H9 (cell line): ENCODE measurements at regions not wholly inside any gene's neighbourhood (a gene's known extent, or its start where the extent isn't known, plus 50 kb on each side); places are given as distances from the start of the nearest gene placed in this dataset.

Source experiments
- DNase-seq: peaks from one replicate; pipeline ENCODE4 v3.0.0-alpha.2; 2017
- H2AFZ ChIP-seq: one replicate; pipeline ENCODE4 v1.6.1; 2013; ENCODE audit warnings: mild to moderate bottlenecking, low read length, control low read depth, moderate library complexity
- H2AK5ac ChIP-seq: 2 replicates; pipeline ENCODE4 v1.6.1; 2013; ENCODE audit warnings: low read length, control low read depth, mixed read lengths; ENCODE audit not compliant: insufficient read length
- H2BK120ac ChIP-seq: one replicate; pipeline ENCODE4 v1.6.1; 2013; ENCODE audit warnings: low read depth, mild to moderate bottlenecking, low read length, control low read depth, inconsistent platforms; ENCODE audit not compliant: poor library complexity, severe bottlenecking
- H2BK12ac ChIP-seq: 2 replicates; pipeline ENCODE4 v1.6.1; 2013; ENCODE audit warnings: low read length, control low read depth, mixed read lengths, low read depth; ENCODE audit not compliant: insufficient read length
- H2BK15ac ChIP-seq: 2 replicates; pipeline ENCODE4 v1.6.1; 2013; ENCODE audit warnings: low read depth, low read length, control low read depth
- H2BK20ac ChIP-seq: one replicate; pipeline ENCODE4 v1.6.1; 2013; ENCODE audit warnings: low read depth, mild to moderate bottlenecking, low read length, control low read depth, inconsistent platforms; ENCODE audit not compliant: poor library complexity, severe bottlenecking
- H2BK5ac ChIP-seq: 2 replicates; pipeline ENCODE4 v1.6.1; 2013; ENCODE audit warnings: low read length, control low read depth, mixed read lengths; ENCODE audit not compliant: insufficient read length
- H3K14ac ChIP-seq: 2 replicates; pipeline ENCODE4 v1.6.1; 2013; ENCODE audit warnings: low read length, control low read depth; ENCODE audit not compliant: insufficient read depth
- H3K18ac ChIP-seq: 2 replicates; pipeline ENCODE4 v1.6.1; 2013; ENCODE audit warnings: low read depth, mild to moderate bottlenecking, mixed read lengths, low read length, control low read depth; ENCODE audit not compliant: insufficient read length
- H3K23ac ChIP-seq: 2 replicates; pipeline ENCODE4 v1.6.1; 2013; ENCODE audit warnings: low read length, control low read depth, mixed read lengths, low read depth; ENCODE audit not compliant: insufficient read length
- H3K23me2 ChIP-seq: 2 replicates; pipeline ENCODE4 v1.6.1; 2013; ENCODE audit warnings: low read depth, mild to moderate bottlenecking, mixed read lengths, low read length, control low read depth; ENCODE audit not compliant: insufficient read length, poor library complexity, severe bottlenecking
- H3K27ac ChIP-seq: 2 replicates; pipeline ENCODE4 v1.5.1; 2013; ENCODE audit warnings: low read length, control low read depth, mixed read lengths, low read depth; ENCODE audit not compliant: insufficient read length
- H3K27me3 ChIP-seq: 2 replicates; pipeline ENCODE4 v1.6.1; 2013; ENCODE audit warnings: low read length, control low read depth, inconsistent platforms; ENCODE audit not compliant: insufficient read depth
- H3K4ac ChIP-seq: 2 replicates; pipeline ENCODE4 v1.6.1; 2013; ENCODE audit warnings: low read depth, mild to moderate bottlenecking, control low read depth, inconsistent platforms, low read length, moderate library complexity
- H3K4me1 ChIP-seq: 2 replicates; pipeline ENCODE4 v1.6.1; 2013; ENCODE audit warnings: low read length, control low read depth, inconsistent platforms; ENCODE audit not compliant: insufficient read depth
- H3K4me2 ChIP-seq: 2 replicates; pipeline ENCODE4 v1.6.1; 2013; ENCODE audit warnings: low read length, control low read depth, mixed read lengths; ENCODE audit not compliant: insufficient read length, insufficient read depth
- H3K56ac ChIP-seq: 2 replicates; pipeline ENCODE4 v1.6.1; 2013; ENCODE audit warnings: low read depth, mild to moderate bottlenecking, mixed read lengths, low read length, control low read depth; ENCODE audit not compliant: insufficient read length
- H3K79me1 ChIP-seq: 2 replicates; pipeline ENCODE4 v1.6.1; 2013; ENCODE audit warnings: low read depth, mild to moderate bottlenecking, moderate library complexity, low read length, control low read depth, inconsistent platforms; ENCODE audit not compliant: insufficient read depth, poor library complexity, severe bottlenecking
- H3K79me2 ChIP-seq: 2 replicates; pipeline ENCODE4 v1.6.1; 2013; ENCODE audit warnings: low read length, control low read depth, inconsistent platforms; ENCODE audit not compliant: insufficient read depth
- H3K9ac ChIP-seq: 2 replicates; pipeline ENCODE4 v1.6.1; 2013; ENCODE audit warnings: low read length, control low read depth, mixed read lengths; ENCODE audit not compliant: insufficient read length; ENCODE audit errors: extremely low read depth
- H3K9me3 ChIP-seq: one replicate; pipeline ENCODE4 v1.6.1; 2013; ENCODE audit warnings: low read depth, low read length, inconsistent platforms; ENCODE audit not compliant: control insufficient read depth
- H3T11ph ChIP-seq: one replicate; pipeline ENCODE4 v1.6.1; 2013; ENCODE audit warnings: mild to moderate bottlenecking, low read length, control low read depth, inconsistent platforms
- H4K20me1 ChIP-seq: one replicate; pipeline ENCODE4 v1.6.1; 2013; ENCODE audit not compliant: control insufficient read depth, insufficient read length, insufficient read depth
- H4K5ac ChIP-seq: 2 replicates; pipeline ENCODE4 v1.6.1; 2013; ENCODE audit warnings: low read depth, mild to moderate bottlenecking, mixed read lengths, low read length, control low read depth; ENCODE audit not compliant: insufficient read length
- H4K8ac ChIP-seq: replicated peaks from 2 replicates; pipeline ENCODE4 v1.6.1; 2013; ENCODE audit warnings: low read length, control low read depth, mixed read lengths, low read depth; ENCODE audit not compliant: insufficient read length
- H4K91ac ChIP-seq: 2 replicates; pipeline ENCODE4 v1.6.1; 2013; ENCODE audit warnings: low read depth, mild to moderate bottlenecking, moderate library complexity, mixed read lengths, low read length, control low read depth; ENCODE audit not compliant: insufficient read length
- H3K27ac Mint-ChIP-seq, 3 experiments: 2 replicates in 2 of 3; 3 replicates in 1 of 3; pipeline ENCODE4 v1.8.0; 2020 to 2021; ENCODE audit warnings: mixed read lengths in 3 of 3, mild to moderate bottlenecking in 1 of 3, moderate library complexity in 1 of 3
- H3K27me3 Mint-ChIP-seq: 2 replicates; pipeline ENCODE4 v1.8.0; 2021; ENCODE audit warnings: low read depth, mild to moderate bottlenecking, moderate library complexity, mixed read lengths
- H3K36me3 Mint-ChIP-seq, 3 experiments: 2 replicates in 2 of 3; 3 replicates in 1 of 3; pipeline ENCODE4 v1.8.0; 2020 to 2021; ENCODE audit warnings: low read depth in 3 of 3, mixed read lengths in 3 of 3; ENCODE audit not compliant: insufficient read depth in 1 of 3
- H3K4me1 Mint-ChIP-seq, 2 experiments: 2 replicates each; pipeline ENCODE4 v1.8.0; 2020; ENCODE audit warnings: mixed read lengths in 2 of 2
- H3K4me3 Mint-ChIP-seq, 2 experiments: 2 replicates in 1 of 2; 3 replicates in 1 of 2; pipeline ENCODE4 v1.8.0; 2020 to 2021; ENCODE audit warnings: mild to moderate bottlenecking in 2 of 2, mixed read lengths in 2 of 2, moderate library complexity in 1 of 2
- H3K9me3 Mint-ChIP-seq, 2 experiments: 2 replicates in 1 of 2; 3 replicates in 1 of 2; pipeline ENCODE4 v1.8.0; 2020; ENCODE audit warnings: mild to moderate bottlenecking in 2 of 2, mixed read lengths in 2 of 2, moderate library complexity in 1 of 2
- WGBS: extraction: QIAGEN DNeasy Blood & Tissue Kit; methylation state at CpG from one replicate; pipeline ENCODE4 v1.1.7; 2013; ENCODE audit warnings: missing lambda C conversion rate, low lambda C conversion rate, mixed read lengths; ENCODE audit not compliant: insufficient read length; ENCODE audit errors: extremely low coverage; 5-methylcytosine and 5-hydroxymethylcytosine counted together
- TF ChIP-seq, protein P1 (sequence below): fragments of 200-600 bp; sonication (generic); conservative IDR thresholded peaks from 3 replicates; pipeline ENCODE4 v1.8.0; 2021; ENCODE audit warnings: antibody characterized with exemption, mild to moderate bottlenecking

DNA sequence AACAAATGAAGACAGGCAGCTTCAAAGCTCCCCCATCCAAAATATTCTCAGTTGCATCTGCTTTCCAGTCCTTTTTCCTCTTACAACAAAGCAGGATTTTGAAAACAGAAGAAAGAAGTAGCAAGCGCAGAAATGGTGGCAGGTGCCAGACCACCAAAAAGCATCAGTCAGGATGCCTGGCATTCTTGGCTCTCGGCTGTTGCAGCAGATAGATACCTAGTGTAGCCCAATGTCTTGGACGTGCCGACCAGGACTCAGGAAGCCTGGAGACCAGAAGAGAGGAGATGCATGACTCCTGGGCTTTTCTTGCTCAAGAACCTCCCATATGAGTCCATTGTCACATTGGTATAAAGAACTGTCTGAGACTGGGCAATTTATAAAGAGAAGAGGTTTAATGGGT lies 115.2 kb downstream of the RAB18 start:
- Histone ChIP-seq H3K79me2 (no peaks in the 10 kb centered on the region), H4K5ac (no peak overlapping the region), H2AK5ac (no peak overlapping the region), H3K4me2 (no peak overlapping the region), H3K4me1 (peaks cover 3% of the 10 kb centered on the region), H3K23ac (no peak overlapping the region), H2AFZ (no peak overlapping the region), H3T11ph (no peak overlapping the region), H3K56ac (no peak overlapping the region), H3K79me1 (no peaks in the 10 kb centered on the region), H4K91ac (no peak overlapping the region), H2BK15ac (no peak overlapping the region), H4K8ac (no peak overlapping the region), H3K27me3 (no peaks in the 10 kb centered on the region), H3K27ac (no peak overlapping the region), H3K18ac (no peak overlapping the region), H3K23me2 (no peaks in the 10 kb centered on the region), H3K4ac (no peak overlapping the region), H2BK12ac (no peak overlapping the region), H2BK120ac (no peak overlapping the region), H4K20me1 (no peaks in the 10 kb centered on the region), H2BK20ac (no peak overlapping the region), H3K9me3 (no peaks in the 10 kb centered on the region), H3K9ac (no peak overlapping the region), H3K14ac (no peak overlapping the region), H2BK5ac (no peak overlapping the region)
- Mint-ChIP-seq H3K4me3 (no peak overlapping the region), H3K27me3 (peaks cover 5% of the 10 kb centered on the region), H3K27ac (no peak overlapping the region), H3K36me3 (0 out of 7 replicates have a peak, but pooled peaks cover 0 to 7% (median 0%) of the 10 kb centered on the region in 3 experiments), H3K4me1 (peaks cover 10 to 13% of the 10 kb centered on the region in 2 experiments), H3K9me3 (peaks cover 0 to 3% of the 10 kb centered on the region in 2 experiments; a peak in 4 of 5 replicates)
- DNase-seq: no peak
- no CpG with 5 or more reads among the region's 4 CpGs for WGBS
- TF ChIP-seq, protein P1, sequence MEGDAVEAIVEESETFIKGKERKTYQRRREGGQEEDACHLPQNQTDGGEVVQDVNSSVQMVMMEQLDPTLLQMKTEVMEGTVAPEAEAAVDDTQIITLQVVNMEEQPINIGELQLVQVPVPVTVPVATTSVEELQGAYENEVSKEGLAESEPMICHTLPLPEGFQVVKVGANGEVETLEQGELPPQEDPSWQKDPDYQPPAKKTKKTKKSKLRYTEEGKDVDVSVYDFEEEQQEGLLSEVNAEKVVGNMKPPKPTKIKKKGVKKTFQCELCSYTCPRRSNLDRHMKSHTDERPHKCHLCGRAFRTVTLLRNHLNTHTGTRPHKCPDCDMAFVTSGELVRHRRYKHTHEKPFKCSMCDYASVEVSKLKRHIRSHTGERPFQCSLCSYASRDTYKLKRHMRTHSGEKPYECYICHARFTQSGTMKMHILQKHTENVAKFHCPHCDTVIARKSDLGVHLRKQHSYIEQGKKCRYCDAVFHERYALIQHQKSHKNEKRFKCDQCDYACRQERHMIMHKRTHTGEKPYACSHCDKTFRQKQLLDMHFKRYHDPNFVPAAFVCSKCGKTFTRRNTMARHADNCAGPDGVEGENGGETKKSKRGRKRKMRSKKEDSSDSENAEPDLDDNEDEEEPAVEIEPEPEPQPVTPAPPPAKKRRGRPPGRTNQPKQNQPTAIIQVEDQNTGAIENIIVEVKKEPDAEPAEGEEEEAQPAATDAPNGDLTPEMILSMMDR: no peak
